HepG2 (cell line): ENCODE measurements at regions not wholly inside any gene's neighbourhood (a gene's known extent, or its start where the extent isn't known, plus 50 kb on each side); places are given as distances from the start of the nearest gene placed in this dataset.

ENCODE experiments used
- ATAC-seq: fragments of 200-7000 bp; cut with Tn5 transposase; 3 replicates; pipeline ENCODE4 v1.9.1; 2020; ENCODE audit warnings: mild to moderate bottlenecking, moderate library complexity
- BruUV-seq: library from RNA; stranded (reverse); fragments of 400-500 nt; replicated peaks from 2 replicates; lab custom pipeline; 2021; lab: Mats Ljungman, UMichigan
- CTCF ChIA-PET: fragments of 300-600 bp; formaldehyde crosslinking; extraction: SDS; loops from one replicate; lab custom pipeline; 2021; ENCODE audit warnings: low total read pairs, inconsistent platforms, low intra/inter-chr PET ratio; lab: Yijun Ruan, JAX
- POLR2A ChIA-PET: fragments of 350-600 bp; sonication (Branson Sonifier 250); formaldehyde crosslinking; loops from one replicate; lab custom pipeline; 2020; ENCODE audit warnings: antibody characterized with exemption, inconsistent platforms; lab: Yijun Ruan, JAX
- DNase-seq: peaks from one replicate; pipeline ENCODE4 v3.0.0-alpha.2; 2015; ENCODE audit warnings: low spot score
- FAIRE-seq: peaks from 3 replicates; lab custom pipeline; 2011; peaks lifted over from hg19 to GRCh38; lab: Jason Lieb, UNC
- H2AFZ ChIP-seq: one replicate; pipeline ENCODE4 v1.6.1; 2011; ENCODE audit warnings: low read length, inconsistent platforms
- H3K27ac ChIP-seq: fragments of 300-600 bp; 3 replicates; pipeline ENCODE4 v1.8.0; 2011; ENCODE audit warnings: mixed run types, mild to moderate bottlenecking, mixed read lengths, low read length, inconsistent platforms; ENCODE audit not compliant: insufficient read depth; ENCODE audit errors: extremely low read length
- H3K27me3 ChIP-seq, 2 experiments: fragments of 200-600 bp in 1 of 2; 2 replicates in 1 of 2; 3 replicates in 1 of 2; pipeline versions ENCODE4 v1.6.0 to v1.8.0; 2011; ENCODE audit warnings: low read length in 2 of 2, mild to moderate bottlenecking in 2 of 2, moderate library complexity in 2 of 2, inconsistent platforms in 1 of 2; ENCODE audit not compliant: insufficient read depth in 2 of 2, control insufficient read depth in 1 of 2
- H3K36me3 ChIP-seq, 2 experiments: fragments of 200-600 bp in 1 of 2; replicated peaks in 1 of 2; 2 replicates in 1 of 2; 3 replicates in 1 of 2; pipeline versions ENCODE4 v1.5.1 to v1.8.0; 2011; ENCODE audit warnings: low read length in 2 of 2, inconsistent platforms in 1 of 2; ENCODE audit not compliant: insufficient read depth in 2 of 2, control insufficient read depth in 1 of 2
- H3K4me1 ChIP-seq: 2 replicates; pipeline ENCODE4 v1.5.1; 2012; ENCODE audit warnings: low read length, inconsistent platforms; ENCODE audit not compliant: insufficient read depth
- H3K4me2 ChIP-seq: 2 replicates; pipeline ENCODE4 v1.6.0; 2011; ENCODE audit warnings: low read depth, low read length, inconsistent platforms
- H3K4me3 ChIP-seq, 3 experiments: fragments of 200-600 bp in 1 of 3; sonication (generic), shearing (Covaris generic) in 1 of 3; replicated peaks in 1 of 3; 2 replicates each; pipeline ENCODE4 v1.5.1; 2011 to 2016; ENCODE audit warnings: low read length in 3 of 3, inconsistent platforms in 2 of 3, low read depth in 2 of 3, mild to moderate bottlenecking in 2 of 3, control low read depth in 1 of 3, mixed read lengths in 1 of 3; ENCODE audit not compliant: insufficient read depth in 1 of 3
- H3K79me2 ChIP-seq: one replicate; pipeline ENCODE4 v1.6.1; 2011; ENCODE audit warnings: low read length, inconsistent platforms; ENCODE audit not compliant: insufficient read depth
- H3K9ac ChIP-seq: 2 replicates; pipeline ENCODE4 v1.6.0; 2011; ENCODE audit warnings: mild to moderate bottlenecking, low read depth, low read length, inconsistent platforms; ENCODE audit not compliant: insufficient read depth
- H3K9me3 ChIP-seq: 2 replicates; pipeline ENCODE4 v1.5.1; 2012; ENCODE audit warnings: mild to moderate bottlenecking, low read length
- H4K20me1 ChIP-seq: 2 replicates; pipeline ENCODE4 v1.6.0; 2011; ENCODE audit warnings: inconsistent platforms, mild to moderate bottlenecking, low read length, moderate library complexity; ENCODE audit not compliant: insufficient read depth
- CBX2 ChIP-seq, 2 experiments: fragments of 200-600 bp in 1 of 2; sonication (generic); formaldehyde crosslinking in 1 of 2; IDR thresholded peaks; 2 replicates each; pipeline versions ENCODE4 v1.7.0 to v1.8.1; 2018 to 2022; ENCODE audit warnings: low read depth in 2 of 2, low read length in 1 of 2, mild to moderate bottlenecking in 1 of 2, missing genetic modification reagents in 1 of 2
- CREM ChIP-seq, 2 experiments: sonication (generic) in 1 of 2; formaldehyde crosslinking in 1 of 2; IDR thresholded peaks; 2 replicates each; pipeline versions ENCODE4 v1.4.0 to v1.6.1; 2016 to 2020; ENCODE audit warnings: antibody characterized with exemption in 1 of 2, mild to moderate bottlenecking in 1 of 2, missing genetic modification reagents in 1 of 2
- MAFF ChIP-seq: IDR thresholded peaks from 2 replicates; pipeline ENCODE4 v1.6.1; 2011; ENCODE audit warnings: low read depth, low read length, improper control_type of control experiment
- RAD51 ChIP-seq: fragments of 450-650 bp; IDR thresholded peaks from 2 replicates; pipeline ENCODE4 v1.6.1; 2016; ENCODE audit warnings: borderline replicate concordance
- SAFB2 ChIP-seq: sonication (generic); formaldehyde crosslinking; IDR thresholded peaks from 2 replicates; pipeline ENCODE4 v1.5.1; 2020; ENCODE audit warnings: missing genetic modification reagents, low read depth, mild to moderate bottlenecking, borderline replicate concordance
- SATB2 ChIP-seq: sonication (generic); formaldehyde crosslinking; IDR thresholded peaks from 2 replicates; pipeline ENCODE4 v1.5.0; 2020; ENCODE audit warnings: missing genetic modification reagents
- SNAI1 ChIP-seq: sonication (generic); formaldehyde crosslinking; IDR thresholded peaks from 2 replicates; pipeline ENCODE4 v1.5.0; 2020; ENCODE audit warnings: mild to moderate bottlenecking, missing genetic modification reagents, borderline replicate concordance
- SSRP1 ChIP-seq: IDR thresholded peaks from 2 replicates; pipeline ENCODE4 v1.6.1; 2016; ENCODE audit warnings: control low read depth
- ZMYM3 ChIP-seq: sonication (generic); formaldehyde crosslinking; IDR thresholded peaks from 2 replicates; pipeline ENCODE4 v1.5.1; 2020; ENCODE audit warnings: mild to moderate bottlenecking, missing genetic modification reagents
- ZNF10 ChIP-seq: sonication (generic); formaldehyde crosslinking; IDR thresholded peaks from 2 replicates; pipeline ENCODE4 v1.4.0; 2020; ENCODE audit warnings: mild to moderate bottlenecking, low read depth, missing genetic modification reagents, borderline replicate concordance
- ZNF296 ChIP-seq: sonication (generic); formaldehyde crosslinking; conservative IDR thresholded peaks from 2 replicates; pipeline ENCODE4 v1.5.0; 2020; ENCODE audit warnings: mild to moderate bottlenecking, missing genetic modification reagents
- ZNF552 ChIP-seq: sonication (generic); formaldehyde crosslinking; IDR thresholded peaks from 2 replicates; pipeline ENCODE4 v1.9.0; 2022; ENCODE audit warnings: missing genetic modification reagents, mild to moderate bottlenecking, borderline replicate concordance
- ZSCAN30 ChIP-seq: sonication (generic); formaldehyde crosslinking; IDR thresholded peaks from 2 replicates; pipeline ENCODE4 v1.5.0; 2020; ENCODE audit warnings: mild to moderate bottlenecking, missing genetic modification reagents
- in situ Hi-C: cut with HindIII; loops from 2 replicates; pipeline ENCODE4 v1.10.0; 2017; ENCODE audit warnings: low pct_unique_long_range_greater_than_20kb; ENCODE audit not compliant: extremely low pct_ligation_motif_present
- intact Hi-C: fragments of 100-400 bp; cut with micrococcal nuclease; formaldehyde crosslinking; loops from one replicate; pipeline ENCODE4 v1.10.0; 2022; ENCODE audit not compliant: unreplicated experiment
- TF ChIP-seq, protein P1 (sequence below): sonication (generic); formaldehyde crosslinking; IDR thresholded peaks from 2 replicates; pipeline ENCODE4 v1.5.1; 2020; ENCODE audit warnings: mild to moderate bottlenecking, missing genetic modification reagents, moderate library complexity
- TF ChIP-seq, protein P2 (sequence below): sonication (generic); formaldehyde crosslinking; IDR thresholded peaks from 2 replicates; pipeline ENCODE4 v1.4.0; 2020; ENCODE audit warnings: missing genetic modification reagents, borderline replicate concordance
- TF ChIP-seq, protein P3 (sequence below): IDR thresholded peaks from 2 replicates; pipeline ENCODE4 v1.6.1; 2018; ENCODE audit warnings: missing genetic modification reagents

DNA sequence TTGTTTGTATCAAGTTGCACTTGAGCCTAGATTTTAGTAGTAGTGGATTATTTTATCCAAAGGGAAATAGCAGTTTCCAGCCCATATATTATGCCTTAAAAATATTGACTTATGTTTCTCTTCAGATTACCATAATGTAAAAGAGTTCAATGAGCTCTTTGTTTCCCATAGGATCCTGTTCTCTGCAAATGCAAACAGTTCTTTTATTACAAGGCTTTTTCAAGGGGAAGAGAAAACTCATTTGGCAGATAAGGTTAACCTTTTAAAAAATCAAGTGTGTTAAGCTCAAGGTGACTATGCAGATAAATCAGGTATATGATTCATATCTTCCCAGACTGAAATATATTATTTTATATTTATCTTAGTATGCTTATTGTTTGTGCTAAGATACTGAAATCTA is 961.2 kb upstream of the SPRY2 start (continued):
- TF ChIP-seq, protein P1, sequence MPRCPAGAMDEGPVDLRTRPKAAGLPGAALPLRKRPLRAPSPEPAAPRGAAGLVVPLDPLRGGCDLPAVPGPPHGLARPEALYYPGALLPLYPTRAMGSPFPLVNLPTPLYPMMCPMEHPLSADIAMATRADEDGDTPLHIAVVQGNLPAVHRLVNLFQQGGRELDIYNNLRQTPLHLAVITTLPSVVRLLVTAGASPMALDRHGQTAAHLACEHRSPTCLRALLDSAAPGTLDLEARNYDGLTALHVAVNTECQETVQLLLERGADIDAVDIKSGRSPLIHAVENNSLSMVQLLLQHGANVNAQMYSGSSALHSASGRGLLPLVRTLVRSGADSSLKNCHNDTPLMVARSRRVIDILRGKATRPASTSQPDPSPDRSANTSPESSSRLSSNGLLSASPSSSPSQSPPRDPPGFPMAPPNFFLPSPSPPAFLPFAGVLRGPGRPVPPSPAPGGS (CRISPR knock-in tag), result no peak
- no peak for TF ChIP-seq ZMYM3 (CRISPR knock-in tag)
- TF ChIP-seq, protein P2, sequence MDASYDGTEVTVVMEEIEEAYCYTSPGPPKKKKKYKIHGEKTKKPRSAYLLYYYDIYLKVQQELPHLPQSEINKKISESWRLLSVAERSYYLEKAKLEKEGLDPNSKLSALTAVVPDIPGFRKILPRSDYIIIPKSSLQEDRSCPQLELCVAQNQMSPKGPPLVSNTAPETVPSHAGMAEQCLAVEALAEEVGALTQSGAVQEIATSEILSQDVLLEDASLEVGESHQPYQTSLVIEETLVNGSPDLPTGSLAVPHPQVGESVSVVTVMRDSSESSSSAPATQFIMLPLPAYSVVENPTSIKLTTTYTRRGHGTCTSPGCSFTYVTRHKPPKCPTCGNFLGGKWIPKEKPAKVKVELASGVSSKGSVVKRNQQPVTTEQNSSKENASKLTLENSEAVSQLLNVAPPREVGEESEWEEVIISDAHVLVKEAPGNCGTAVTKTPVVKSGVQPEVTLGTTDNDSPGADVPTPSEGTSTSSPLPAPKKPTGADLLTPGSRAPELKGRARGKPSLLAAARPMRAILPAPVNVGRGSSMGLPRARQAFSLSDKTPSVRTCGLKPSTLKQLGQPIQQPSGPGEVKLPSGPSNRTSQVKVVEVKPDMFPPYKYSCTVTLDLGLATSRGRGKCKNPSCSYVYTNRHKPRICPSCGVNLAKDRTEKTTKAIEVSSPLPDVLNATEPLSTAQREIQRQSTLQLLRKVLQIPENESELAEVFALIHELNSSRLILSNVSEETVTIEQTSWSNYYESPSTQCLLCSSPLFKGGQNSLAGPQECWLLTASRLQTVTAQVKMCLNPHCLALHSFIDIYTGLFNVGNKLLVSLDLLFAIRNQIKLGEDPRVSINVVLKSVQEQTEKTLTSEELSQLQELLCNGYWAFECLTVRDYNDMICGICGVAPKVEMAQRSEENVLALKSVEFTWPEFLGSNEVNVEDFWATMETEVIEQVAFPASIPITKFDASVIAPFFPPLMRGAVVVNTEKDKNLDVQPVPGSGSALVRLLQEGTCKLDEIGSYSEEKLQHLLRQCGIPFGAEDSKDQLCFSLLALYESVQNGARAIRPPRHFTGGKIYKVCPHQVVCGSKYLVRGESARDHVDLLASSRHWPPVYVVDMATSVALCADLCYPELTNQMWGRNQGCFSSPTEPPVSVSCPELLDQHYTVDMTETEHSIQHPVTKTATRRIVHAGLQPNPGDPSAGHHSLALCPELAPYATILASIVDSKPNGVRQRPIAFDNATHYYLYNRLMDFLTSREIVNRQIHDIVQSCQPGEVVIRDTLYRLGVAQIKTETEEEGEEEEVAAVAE (CRISPR knock-in tag), result no peak
- TF ChIP-seq, protein P3, sequence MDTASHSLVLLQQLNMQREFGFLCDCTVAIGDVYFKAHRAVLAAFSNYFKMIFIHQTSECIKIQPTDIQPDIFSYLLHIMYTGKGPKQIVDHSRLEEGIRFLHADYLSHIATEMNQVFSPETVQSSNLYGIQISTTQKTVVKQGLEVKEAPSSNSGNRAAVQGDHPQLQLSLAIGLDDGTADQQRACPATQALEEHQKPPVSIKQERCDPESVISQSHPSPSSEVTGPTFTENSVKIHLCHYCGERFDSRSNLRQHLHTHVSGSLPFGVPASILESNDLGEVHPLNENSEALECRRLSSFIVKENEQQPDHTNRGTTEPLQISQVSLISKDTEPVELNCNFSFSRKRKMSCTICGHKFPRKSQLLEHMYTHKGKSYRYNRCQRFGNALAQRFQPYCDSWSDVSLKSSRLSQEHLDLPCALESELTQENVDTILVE (CRISPR knock-in tag), result no peak

DNA sequence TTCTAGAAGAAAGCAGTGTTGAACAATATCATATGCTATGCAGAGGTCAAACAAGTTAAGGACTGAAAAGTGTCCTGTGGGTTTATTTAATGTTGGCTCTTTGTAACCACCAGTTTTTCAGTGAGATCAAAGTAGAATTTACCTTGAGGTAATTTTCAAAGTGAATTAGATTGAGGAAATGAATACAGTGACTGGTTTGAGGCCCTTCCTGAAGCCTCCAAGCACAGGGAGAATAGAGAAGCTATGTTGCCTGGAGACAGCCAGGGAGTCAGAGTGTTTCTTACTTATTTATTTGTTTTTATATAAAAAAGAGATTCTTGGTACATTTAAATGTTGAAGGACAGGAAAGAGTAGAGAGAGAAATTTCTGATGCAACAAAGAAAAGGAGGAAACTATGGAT is 954.3 kb upstream of the SPRY2 start:
- CTCF ChIA-PET, result no interaction called here
- DNase-seq (no peak), FAIRE-seq (no peak), ATAC-seq (no peak)
- H3K27ac ChIP-seq, result no peak overlapping the region
- POLR2A ChIA-PET, result no interaction called here
- no peaks in the 10 kb centered on the region for H3K27me3 ChIP-seq
- no peaks in the 10 kb centered on the region for H3K4me1 ChIP-seq
- no peaks in the 10 kb centered on the region for H3K79me2 ChIP-seq
- no peak overlapping the region for H2AFZ ChIP-seq
- H3K4me3 ChIP-seq, result no peak overlapping the region
- in situ Hi-C loops (no loop called here), intact Hi-C loops (no loop called here)
- H3K9me3 ChIP-seq, result no peaks in the 10 kb centered on the region
- no peaks in the 10 kb centered on the region for H3K36me3 ChIP-seq
- H4K20me1 ChIP-seq, result no peaks in the 10 kb centered on the region
- H3K9ac ChIP-seq, result no peak overlapping the region
- H3K4me2 ChIP-seq, result no peak overlapping the region
- no TSS peak for BruUV-seq
- TF ChIP-seq CBX2 (IDR thresholded peaks at IDR 0.05; ENCODE audit: low read depth, low read length) (no peak), CBX2 (CRISPR knock-in tag; IDR thresholded peaks at IDR 0.05; ENCODE audit: low read depth) (no peak), CREM (IDR thresholded peaks at IDR 0.05) (no peak), CREM (CRISPR knock-in tag; IDR thresholded peaks at IDR 0.05) (no peak), ZNF552 (no peak), ZNF296 (CRISPR knock-in tag) (no peak), MAFF (no peak), ZNF10 (CRISPR knock-in tag) (no peak), ZSCAN30 (CRISPR knock-in tag) (no peak), SNAI1 (no peak), RAD51 (no peak), SAFB2 (CRISPR knock-in tag) (no peak), SATB2 (no peak), SSRP1 (CRISPR knock-in tag) (no peak)
- TF ChIP-seq, protein P1 (CRISPR knock-in tag), result no peak
